ENCODE measurements at regions not wholly inside any gene's neighbourhood (a gene's known extent, or its start where the extent isn't known, plus 50 kb on each side); places are given as distances from the start of the nearest gene placed in this dataset.

- Mint-ChIP-seq H3K27ac (no peak overlapping the region), H3K4me1 (ENCODE audit: low read depth) (peaks cover 23% of the 10 kb centered on the region), H3K9me3 (peaks cover 0 to 2% of the 10 kb centered on the region in 2 donors), H3K27me3 (ENCODE audit: low read depth) (peaks cover 69% of the 10 kb centered on the region), H3K4me3 (peak overlapping the region; percentile 89 to 91), H3K36me3 (ENCODE audit: insufficient read depth in 2 of 2) (peaks cover 2 to 3% of the 10 kb centered on the region in 2 donors)
- peak in 1 of 2 donors; percentile 39 for ATAC-seq (replicated peaks in 1 of 2)
- DNase-seq = no peak
These were observed 68.0 kb upstream of the AKT3 start for GRCh38 chr1:243917863-243918565.

- H3K27ac Mint-ChIP-seq = no peak overlapping the region
These were observed 67.3 kb upstream of the AKT3 start for GRCh38 chr1:243917177-243917862.

GRCh38 chr1:243916160-243916559 is 66.1 kb upstream of the AKT3 start:
- peaks cover 0 to 2% of the 10 kb centered on the region in 2 donors for H3K9me3 Mint-ChIP-seq
- no peak for DNase-seq
- H3K4me1 Mint-ChIP-seq (ENCODE audit: low read depth) = peaks cover 23% of the 10 kb centered on the region
- peak overlapping the region in 1 of 2 donors; percentile 91 for H3K4me3 Mint-ChIP-seq
- no peak overlapping the region for H3K27ac Mint-ChIP-seq
- no peak for ATAC-seq (replicated peaks in 1 of 2)
- peaks cover 55% of the 10 kb centered on the region for H3K27me3 Mint-ChIP-seq (ENCODE audit: low read depth)
- peaks cover 2 to 3% of the 10 kb centered on the region in 2 donors for H3K36me3 Mint-ChIP-seq (ENCODE audit: insufficient read depth in 2 of 2)

More at GRCh38 chr1:243917177-243917862, 67.3 kb upstream of the AKT3 start:
- H3K4me3 Mint-ChIP-seq = peak overlapping the region; percentile 89 to 91
- peaks cover 0 to 2% of the 10 kb centered on the region in 2 donors for H3K9me3 Mint-ChIP-seq
- DNase-seq (peak; percentile 10 to 29), ATAC-seq (replicated peaks in 1 of 2) (peak; percentile 58 to 61)
- H3K27me3 Mint-ChIP-seq (ENCODE audit: low read depth) = peaks cover 66% of the 10 kb centered on the region
- H3K36me3 Mint-ChIP-seq (ENCODE audit: insufficient read depth in 2 of 2) = peaks cover 2 to 3% of the 10 kb centered on the region in 2 donors
- H3K4me1 Mint-ChIP-seq (ENCODE audit: low read depth) = peaks cover 23% of the 10 kb centered on the region

- H3K27ac Mint-ChIP-seq = no peak overlapping the region
- H3K4me1 Mint-ChIP-seq (ENCODE audit: low read depth) = peaks cover 11% of the 10 kb centered on the region
- H3K27me3 Mint-ChIP-seq (ENCODE audit: low read depth) = peaks cover 27% of the 10 kb centered on the region
- peaks cover 0 to 2% of the 10 kb centered on the region in 2 donors for H3K9me3 Mint-ChIP-seq
- DNase-seq (no peak), ATAC-seq (replicated peaks in 1 of 2) (no peak)
- no peaks in the 10 kb centered on the region for H3K36me3 Mint-ChIP-seq (ENCODE audit: insufficient read depth in 2 of 2)
- H3K4me3 Mint-ChIP-seq = no peak overlapping the region
These were observed 62.3 kb upstream of the AKT3 start for GRCh38 chr1:243912347-243912746.

GRCh38 chr1:243910607-243911006 is 60.6 kb upstream of the AKT3 start:
- ATAC-seq (replicated peaks in 1 of 2) = no peak
- peaks cover 12% of the 10 kb centered on the region for H3K27me3 Mint-ChIP-seq (ENCODE audit: low read depth)

GRCh38 chr1:243903895-243904294 is 53.9 kb upstream of the AKT3 start:
- Mint-ChIP-seq H3K27ac (no peak overlapping the region), H3K9me3 (no peaks in the 10 kb centered on the region), H3K4me1 (ENCODE audit: low read depth) (no peaks in the 10 kb centered on the region), H3K36me3 (ENCODE audit: insufficient read depth in 2 of 2) (no peaks in the 10 kb centered on the region), H3K4me3 (no peak overlapping the region), H3K27me3 (ENCODE audit: low read depth) (peaks cover 17% of the 10 kb centered on the region)
- DNase-seq (no peak), ATAC-seq (replicated peaks in 1 of 2) (no peak)

More at GRCh38 chr1:243910607-243911006, 60.6 kb upstream of the AKT3 start:
- Mint-ChIP-seq H3K9me3 (peaks cover 0 to 2% of the 10 kb centered on the region in 2 donors), H3K36me3 (ENCODE audit: insufficient read depth in 2 of 2) (no peaks in the 10 kb centered on the region), H3K4me3 (no peak overlapping the region), H3K27ac (no peak overlapping the region), H3K4me1 (ENCODE audit: low read depth) (no peaks in the 10 kb centered on the region)
- DNase-seq = no peak

DNA sequence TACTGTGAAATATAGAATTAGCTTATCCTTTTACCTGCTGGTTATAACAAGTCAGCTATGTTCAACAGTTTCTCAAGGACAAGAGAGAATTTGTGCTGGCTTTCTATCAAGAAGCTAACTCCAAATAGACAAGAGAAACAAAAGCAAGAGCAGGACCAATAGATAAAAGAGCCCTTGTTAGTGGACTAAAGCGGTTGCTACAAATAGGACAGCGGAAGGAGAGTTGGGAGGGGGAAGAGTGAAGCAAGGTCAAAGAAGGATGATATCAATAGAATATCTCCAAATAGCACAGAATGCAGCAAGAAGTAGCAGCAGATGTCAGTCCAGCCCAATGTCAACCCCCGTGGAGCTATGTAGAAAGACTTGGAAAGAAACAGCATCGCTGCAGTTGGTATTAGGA is 53.0 kb upstream of the AKT3 start:
- H3K9me3 Mint-ChIP-seq = no peaks in the 10 kb centered on the region
- no peaks in the 10 kb centered on the region for H3K36me3 Mint-ChIP-seq (ENCODE audit: insufficient read depth in 2 of 2)
- no peak overlapping the region for H3K27ac Mint-ChIP-seq
- H3K4me3 Mint-ChIP-seq = no peak overlapping the region
- DNase-seq = no peak
- no peak for ATAC-seq (replicated peaks in 1 of 2)
- H3K27me3 Mint-ChIP-seq (ENCODE audit: low read depth) = peaks cover 15% of the 10 kb centered on the region
- no peaks in the 10 kb centered on the region for H3K4me1 Mint-ChIP-seq (ENCODE audit: low read depth)

GRCh38 chr1:243902100-243902499 is 52.1 kb upstream of the AKT3 start:
- no peak overlapping the region for H3K4me3 Mint-ChIP-seq
- H3K9me3 Mint-ChIP-seq = no peaks in the 10 kb centered on the region
- no peak overlapping the region for H3K27ac Mint-ChIP-seq
- DNase-seq (no peak), ATAC-seq (replicated peaks in 1 of 2) (no peak)
- H3K27me3 Mint-ChIP-seq (ENCODE audit: low read depth) = peaks cover 15% of the 10 kb centered on the region
- no peaks in the 10 kb centered on the region for H3K4me1 Mint-ChIP-seq (ENCODE audit: low read depth)
- H3K36me3 Mint-ChIP-seq (ENCODE audit: insufficient read depth in 2 of 2) = no peaks in the 10 kb centered on the region
